Upper lobe of right lung (tissue), 1 donor: ENCODE measurements at regions not wholly inside any gene's neighbourhood (a gene's known extent, or its start where the extent isn't known, plus 50 kb on each side); places are given as distances from the start of the nearest gene placed in this dataset.

ENCODE experiments used
- ATAC-seq: fragments of 200-7000 bp; cut with Tn5 transposase; one replicate; pipeline ENCODE4 v1.9.1; 2020; ENCODE audit warnings: mild to moderate bottlenecking, moderate library complexity
- DNase-seq: peaks from one replicate; pipeline ENCODE4 v3.0.0-alpha.2; 2020
- H3K27ac ChIP-seq: fragments of 200-600 bp; one replicate; pipeline ENCODE4 v1.8.0; 2022
- H3K27me3 ChIP-seq: fragments of 200-600 bp; one replicate; pipeline ENCODE4 v1.8.0; 2022; ENCODE audit warnings: mild to moderate bottlenecking
- H3K36me3 ChIP-seq: fragments of 200-600 bp; one replicate; pipeline ENCODE4 v1.8.0; 2022
- H3K4me1 ChIP-seq: fragments of 200-600 bp; one replicate; pipeline ENCODE4 v1.8.0; 2022
- H3K4me3 ChIP-seq: fragments of 200-600 bp; one replicate; pipeline ENCODE4 v1.8.0; 2022; ENCODE audit warnings: mild to moderate bottlenecking
- H3K9me3 ChIP-seq: fragments of 200-600 bp; one replicate; pipeline ENCODE4 v1.8.0; 2022
- CTCF ChIP-seq: fragments of 200-600 bp; IDR thresholded peaks from one replicate; pipeline ENCODE4 v1.8.0; 2022; ENCODE audit warnings: antibody characterized with exemption
- intact Hi-C: fragments of 100-400 bp; cut with DNase I; formaldehyde crosslinking; loops from one replicate; pipeline ENCODE4 v1.11.0; 2022
- donor health status: DM: no; HTN: yes; CAD: no; lungs with severe emphysema.

GRCh38 chr4:122065915-122066314 is 86.2 kb upstream of the BLTP1 start:
- Histone ChIP-seq H3K36me3 (no peaks in the 10 kb centered on the region), H3K4me3 (no peak overlapping the region), H3K27ac (no peak overlapping the region), H3K9me3 (no peaks in the 10 kb centered on the region), H3K27me3 (no peaks in the 10 kb centered on the region), H3K4me1 (no peaks in the 10 kb centered on the region)
- DNase-seq (no peak), ATAC-seq (no peak)
- no peak for TF ChIP-seq CTCF
- intact Hi-C loops = no loop called here

- no peaks in the 10 kb centered on the region for H3K4me1 ChIP-seq
- H3K27me3 ChIP-seq = no peaks in the 10 kb centered on the region
- TF ChIP-seq CTCF = no peak
- no peak overlapping the region for H3K27ac ChIP-seq
- ATAC-seq (no peak), DNase-seq (no peak)
- H3K9me3 ChIP-seq = no peaks in the 10 kb centered on the region
- H3K36me3 ChIP-seq = no peaks in the 10 kb centered on the region
- intact Hi-C loops = no loop called here
- H3K4me3 ChIP-seq = no peak overlapping the region
Observed at GRCh38 chr4:122065149-122065548, 87.0 kb upstream of the BLTP1 start.

- Histone ChIP-seq H3K4me3 (no peak overlapping the region), H3K4me1 (no peaks in the 10 kb centered on the region), H3K27me3 (no peaks in the 10 kb centered on the region), H3K27ac (no peak overlapping the region), H3K9me3 (no peaks in the 10 kb centered on the region), H3K36me3 (no peaks in the 10 kb centered on the region)
- intact Hi-C loops = no loop called here
- ATAC-seq (no peak), DNase-seq (no peak)
- TF ChIP-seq CTCF = no peak
Observed at GRCh38 chr4:122053186-122053585, 98.9 kb upstream of the BLTP1 start.

GRCh38 chr4:122052677-122053076 is 99.5 kb upstream of the BLTP1 start:
- Histone ChIP-seq H3K27me3 (no peaks in the 10 kb centered on the region), H3K27ac (no peak overlapping the region), H3K9me3 (no peaks in the 10 kb centered on the region), H3K4me1 (no peaks in the 10 kb centered on the region), H3K36me3 (no peaks in the 10 kb centered on the region), H3K4me3 (no peak overlapping the region)
- ATAC-seq (no peak), DNase-seq (no peak)
- intact Hi-C loops = no loop called here
- TF ChIP-seq CTCF = no peak

- H3K36me3 ChIP-seq = no peaks in the 10 kb centered on the region
- no peak for DNase-seq
- H3K9me3 ChIP-seq = no peaks in the 10 kb centered on the region
- ATAC-seq = no peak
- no peaks in the 10 kb centered on the region for H3K4me1 ChIP-seq
- no peaks in the 10 kb centered on the region for H3K27me3 ChIP-seq
- no peak overlapping the region for H3K27ac ChIP-seq
- intact Hi-C loops = no loop called here
- H3K4me3 ChIP-seq = no peak overlapping the region
- no peak for TF ChIP-seq CTCF
Observed at GRCh38 chr4:122050841-122051240, 99.0 kb upstream of the TRPC3 start.
